B cell (primary cell): ENCODE measurements at regions not wholly inside any gene's neighbourhood (a gene's known extent, or its start where the extent isn't known, plus 50 kb on each side); places are given as distances from the start of the nearest gene placed in this dataset.

Source experiments
- CTCF ChIP-seq: fragments of 200-600 bp; IDR thresholded peaks from one replicate; pipeline ENCODE4 v1.8.0; 2022; ENCODE audit warnings: antibody characterized with exemption, mild to moderate bottlenecking
- EZH2 ChIP-seq: IDR thresholded peaks from 2 replicates; pipeline ENCODE4 v1.6.1; 2012; ENCODE audit warnings: borderline replicate concordance, low read depth, mild to moderate bottlenecking, moderate library complexity, low read length; ENCODE audit not compliant: insufficient read depth, poor library complexity, severe bottlenecking

GRCh38 chr2:152247337-152247695 is 71.8 kb upstream of the STAM2 start:
- TF ChIP-seq CTCF (no peak), EZH2 (no peak)
